ENCODE measurements at regions not wholly inside any gene's neighbourhood (a gene's known extent, or its start where the extent isn't known, plus 50 kb on each side); places are given as distances from the start of the nearest gene placed in this dataset.

- no peak overlapping the region for H3K4me3 ChIP-seq (ENCODE audit: low read depth in 1 of 2, low read length in 2 of 2)
- peaks cover 0 to 2% of the 10 kb centered on the region in 2 donors for H3K4me1 ChIP-seq (ENCODE audit: control insufficient read depth in 2 of 2, insufficient read depth in 2 of 2, low read length in 1 of 2)
- WGBS, 2 donors, result 46 to 60% methylated on average over 5 of the region's 5 CpGs
- peak overlapping the region; percentile 40 to 76 for H3K27ac ChIP-seq (ENCODE audit: low read depth in 2 of 2, low read length in 1 of 2)
- H3K36me3 ChIP-seq (ENCODE audit: control insufficient read depth in 2 of 2, insufficient read depth in 2 of 2, low read length in 1 of 2), result no peaks in the 10 kb centered on the region
- H3K9me3 ChIP-seq (ENCODE audit: control insufficient read depth in 2 of 2, insufficient read depth in 1 of 2, low read depth in 1 of 2, low read length in 1 of 2), result no peaks in the 10 kb centered on the region
- no peaks in the 10 kb centered on the region for H3K27me3 ChIP-seq (ENCODE audit: control insufficient read depth in 1 of 2, insufficient read depth in 2 of 2, low read length in 2 of 2)
Measured at GRCh38 chr1:216902669-216903381, 179.6 kb upstream of the ESRRG start.

GRCh38 chr1:216900116-216900620, 176.9 kb upstream of the ESRRG start:
- no peaks in the 10 kb centered on the region for H3K36me3 ChIP-seq (ENCODE audit: control insufficient read depth in 2 of 2, insufficient read depth in 2 of 2, low read length in 1 of 2)
- no peaks in the 10 kb centered on the region for H3K9me3 ChIP-seq (ENCODE audit: control insufficient read depth in 2 of 2, insufficient read depth in 1 of 2, low read depth in 1 of 2, low read length in 1 of 2)
- H3K4me3 ChIP-seq (ENCODE audit: low read depth in 1 of 2, low read length in 2 of 2), result no peak overlapping the region
- no peaks in the 10 kb centered on the region for H3K27me3 ChIP-seq (ENCODE audit: control insufficient read depth in 1 of 2, insufficient read depth in 2 of 2, low read length in 2 of 2)
- peaks cover 0 to 2% of the 10 kb centered on the region in 2 donors for H3K4me1 ChIP-seq (ENCODE audit: control insufficient read depth in 2 of 2, insufficient read depth in 2 of 2, low read length in 1 of 2)
- 85 to 91% methylated on average over 2 of the region's 2 CpGs for whole genome bisulfite sequencing, 2 donors
- H3K27ac ChIP-seq (ENCODE audit: low read depth in 2 of 2, low read length in 1 of 2), result no peak overlapping the region

GRCh38 chr1:216898801-216899200, 175.6 kb upstream of the ESRRG start:
- Histone ChIP-seq H3K9me3 (ENCODE audit: control insufficient read depth in 2 of 2, insufficient read depth in 1 of 2, low read depth in 1 of 2, low read length in 1 of 2) (no peaks in the 10 kb centered on the region), H3K27ac (ENCODE audit: low read depth in 2 of 2, low read length in 1 of 2) (no peak overlapping the region), H3K27me3 (ENCODE audit: control insufficient read depth in 1 of 2, insufficient read depth in 2 of 2, low read length in 2 of 2) (no peaks in the 10 kb centered on the region), H3K4me3 (ENCODE audit: low read depth in 1 of 2, low read length in 2 of 2) (no peak overlapping the region), H3K36me3 (ENCODE audit: control insufficient read depth in 2 of 2, insufficient read depth in 2 of 2, low read length in 1 of 2) (no peaks in the 10 kb centered on the region), H3K4me1 (ENCODE audit: control insufficient read depth in 2 of 2, insufficient read depth in 2 of 2, low read length in 1 of 2) (peaks cover 0 to 2% of the 10 kb centered on the region in 2 donors)
- WGBS, 2 donors, result 93 to 95% methylated on average over 1 of the region's 1 CpG

GRCh38 chr1:216896146-216896545, 172.9 kb upstream of the ESRRG start:
- Histone ChIP-seq H3K27me3 (ENCODE audit: control insufficient read depth in 1 of 2, insufficient read depth in 2 of 2, low read length in 2 of 2) (no peaks in the 10 kb centered on the region), H3K4me1 (ENCODE audit: control insufficient read depth in 2 of 2, insufficient read depth in 2 of 2, low read length in 1 of 2) (no peaks in the 10 kb centered on the region), H3K4me3 (ENCODE audit: low read depth in 1 of 2, low read length in 2 of 2) (no peak overlapping the region), H3K36me3 (ENCODE audit: control insufficient read depth in 2 of 2, insufficient read depth in 2 of 2, low read length in 1 of 2) (no peaks in the 10 kb centered on the region), H3K9me3 (ENCODE audit: control insufficient read depth in 2 of 2, insufficient read depth in 1 of 2, low read depth in 1 of 2, low read length in 1 of 2) (no peaks in the 10 kb centered on the region), H3K27ac (ENCODE audit: low read depth in 2 of 2, low read length in 1 of 2) (no peak overlapping the region)
- 76 to 90% methylated on average over 4 of the region's 4 CpGs for WGBS, 2 donors

GRCh38 chr1:216894494-216894893, 171.3 kb upstream of the ESRRG start:
- H3K9me3 ChIP-seq (ENCODE audit: control insufficient read depth in 2 of 2, insufficient read depth in 1 of 2, low read depth in 1 of 2, low read length in 1 of 2), result no peaks in the 10 kb centered on the region
- H3K4me1 ChIP-seq (ENCODE audit: control insufficient read depth in 2 of 2, insufficient read depth in 2 of 2, low read length in 1 of 2), result no peaks in the 10 kb centered on the region
- WGBS, 2 donors, result 49% methylated on average over 5 of the region's 5 CpGs
- H3K4me3 ChIP-seq (ENCODE audit: low read depth in 1 of 2, low read length in 2 of 2), result no peak overlapping the region
- H3K27me3 ChIP-seq (ENCODE audit: control insufficient read depth in 1 of 2, insufficient read depth in 2 of 2, low read length in 2 of 2), result no peaks in the 10 kb centered on the region
- H3K36me3 ChIP-seq (ENCODE audit: control insufficient read depth in 2 of 2, insufficient read depth in 2 of 2, low read length in 1 of 2), result no peaks in the 10 kb centered on the region
- H3K27ac ChIP-seq (ENCODE audit: low read depth in 2 of 2, low read length in 1 of 2), result no peak overlapping the region

- Histone ChIP-seq H3K4me1 (ENCODE audit: control insufficient read depth in 2 of 2, insufficient read depth in 2 of 2, low read length in 1 of 2) (no peaks in the 10 kb centered on the region), H3K27me3 (ENCODE audit: control insufficient read depth in 1 of 2, insufficient read depth in 2 of 2, low read length in 2 of 2) (no peaks in the 10 kb centered on the region), H3K4me3 (ENCODE audit: low read depth in 1 of 2, low read length in 2 of 2) (no peak overlapping the region), H3K27ac (ENCODE audit: low read depth in 2 of 2, low read length in 1 of 2) (no peak overlapping the region), H3K9me3 (ENCODE audit: control insufficient read depth in 2 of 2, insufficient read depth in 1 of 2, low read depth in 1 of 2, low read length in 1 of 2) (no peaks in the 10 kb centered on the region), H3K36me3 (ENCODE audit: control insufficient read depth in 2 of 2, insufficient read depth in 2 of 2, low read length in 1 of 2) (no peaks in the 10 kb centered on the region)
- WGBS, 2 donors, result 72 to 90% methylated on average over 10 of the region's 10 CpGs
Measured at GRCh38 chr1:216892581-216893160, 169.4 kb upstream of the ESRRG start.

GRCh38 chr1:216890871-216891270, 167.6 kb upstream of the ESRRG start:
- H3K36me3 ChIP-seq (ENCODE audit: control insufficient read depth in 2 of 2, insufficient read depth in 2 of 2, low read length in 1 of 2), result no peaks in the 10 kb centered on the region
- no peaks in the 10 kb centered on the region for H3K27me3 ChIP-seq (ENCODE audit: control insufficient read depth in 1 of 2, insufficient read depth in 2 of 2, low read length in 2 of 2)
- WGBS, 2 donors, result 93 to 96% methylated on average over 7 of the region's 7 CpGs
- H3K27ac ChIP-seq (ENCODE audit: low read depth in 2 of 2, low read length in 1 of 2), result no peak overlapping the region
- no peaks in the 10 kb centered on the region for H3K9me3 ChIP-seq (ENCODE audit: control insufficient read depth in 2 of 2, insufficient read depth in 1 of 2, low read depth in 1 of 2, low read length in 1 of 2)
- no peak overlapping the region for H3K4me3 ChIP-seq (ENCODE audit: low read depth in 1 of 2, low read length in 2 of 2)
- no peaks in the 10 kb centered on the region for H3K4me1 ChIP-seq (ENCODE audit: control insufficient read depth in 2 of 2, insufficient read depth in 2 of 2, low read length in 1 of 2)

- WGBS, 2 donors, result 72 to 85% methylated on average over 5 of the region's 5 CpGs
- H3K27me3 ChIP-seq (ENCODE audit: control insufficient read depth in 1 of 2, insufficient read depth in 2 of 2, low read length in 2 of 2), result no peaks in the 10 kb centered on the region
- no peak overlapping the region for H3K4me3 ChIP-seq (ENCODE audit: low read depth in 1 of 2, low read length in 2 of 2)
- H3K4me1 ChIP-seq (ENCODE audit: control insufficient read depth in 2 of 2, insufficient read depth in 2 of 2, low read length in 1 of 2), result no peaks in the 10 kb centered on the region
- H3K27ac ChIP-seq (ENCODE audit: low read depth in 2 of 2, low read length in 1 of 2), result no peak overlapping the region
- H3K9me3 ChIP-seq (ENCODE audit: control insufficient read depth in 2 of 2, insufficient read depth in 1 of 2, low read depth in 1 of 2, low read length in 1 of 2), result no peaks in the 10 kb centered on the region
- H3K36me3 ChIP-seq (ENCODE audit: control insufficient read depth in 2 of 2, insufficient read depth in 2 of 2, low read length in 1 of 2), result no peaks in the 10 kb centered on the region
Measured at GRCh38 chr1:216888731-216889130, 165.5 kb upstream of the ESRRG start.

- no peaks in the 10 kb centered on the region for H3K4me1 ChIP-seq (ENCODE audit: control insufficient read depth in 2 of 2, insufficient read depth in 2 of 2, low read length in 1 of 2)
- H3K27ac ChIP-seq (ENCODE audit: low read depth in 2 of 2, low read length in 1 of 2), result no peak overlapping the region
- no peak overlapping the region for H3K4me3 ChIP-seq (ENCODE audit: low read depth in 1 of 2, low read length in 2 of 2)
- 77 to 79% methylated on average over 4 of the region's 4 CpGs for WGBS, 2 donors
- no peaks in the 10 kb centered on the region for H3K36me3 ChIP-seq (ENCODE audit: control insufficient read depth in 2 of 2, insufficient read depth in 2 of 2, low read length in 1 of 2)
- H3K27me3 ChIP-seq (ENCODE audit: control insufficient read depth in 1 of 2, insufficient read depth in 2 of 2, low read length in 2 of 2), result no peaks in the 10 kb centered on the region
- H3K9me3 ChIP-seq (ENCODE audit: control insufficient read depth in 2 of 2, insufficient read depth in 1 of 2, low read depth in 1 of 2, low read length in 1 of 2), result no peaks in the 10 kb centered on the region
Measured at GRCh38 chr1:216887032-216887431, 163.8 kb upstream of the ESRRG start.

Data from esophagus (tissue), 2 donors.